H1 (cell line): ENCODE measurements at regions not wholly inside any gene's neighbourhood (a gene's known extent, or its start where the extent isn't known, plus 50 kb on each side); places are given as distances from the start of the nearest gene placed in this dataset.

Experiments
- BACH1 ChIP-seq: IDR thresholded peaks from 2 replicates; pipeline ENCODE4 v1.6.1; 2012; ENCODE audit warnings: low read length, improper control_type of control experiment
- RAD21 ChIP-seq, 2 experiments: IDR thresholded peaks in 1 of 2; conservative IDR thresholded peaks in 1 of 2; 2 replicates each; pipeline ENCODE4 v1.6.1; 2011; ENCODE audit warnings: low read depth in 2 of 2, low read length in 2 of 2, improper control_type of control experiment in 1 of 2, inconsistent platforms in 1 of 2, mild to moderate bottlenecking in 1 of 2, moderate library complexity in 1 of 2
- USF2 ChIP-seq: IDR thresholded peaks from 2 replicates; pipeline ENCODE4 v1.6.1; 2011; ENCODE audit warnings: low read length, improper control_type of control experiment

GRCh38 chr7:125747966-125748365, 818.3 kb upstream of the POT1 start (continued):
- no peak for TF ChIP-seq USF2
- no peak for TF ChIP-seq BACH1
- no peak for TF ChIP-seq RAD21 (IDR thresholded peaks at IDR 0.05 in 1 of 2, conservative IDR thresholded peaks at IDR 0.05 in 1 of 2; ENCODE audit: low read depth in 2 of 2, low read length in 2 of 2)
- TF ChIP-seq, all 59 proteins: peak for 0
